Kidney capillary endothelial cell (primary cell): ENCODE measurements at regions not wholly inside any gene's neighbourhood (a gene's known extent, or its start where the extent isn't known, plus 50 kb on each side); places are given as distances from the start of the nearest gene placed in this dataset.

Experiments used
- DNase-seq: peaks from one replicate; pipeline ENCODE4 v3.0.0-alpha.2; 2018; ENCODE audit warnings: low spot score

DNA sequence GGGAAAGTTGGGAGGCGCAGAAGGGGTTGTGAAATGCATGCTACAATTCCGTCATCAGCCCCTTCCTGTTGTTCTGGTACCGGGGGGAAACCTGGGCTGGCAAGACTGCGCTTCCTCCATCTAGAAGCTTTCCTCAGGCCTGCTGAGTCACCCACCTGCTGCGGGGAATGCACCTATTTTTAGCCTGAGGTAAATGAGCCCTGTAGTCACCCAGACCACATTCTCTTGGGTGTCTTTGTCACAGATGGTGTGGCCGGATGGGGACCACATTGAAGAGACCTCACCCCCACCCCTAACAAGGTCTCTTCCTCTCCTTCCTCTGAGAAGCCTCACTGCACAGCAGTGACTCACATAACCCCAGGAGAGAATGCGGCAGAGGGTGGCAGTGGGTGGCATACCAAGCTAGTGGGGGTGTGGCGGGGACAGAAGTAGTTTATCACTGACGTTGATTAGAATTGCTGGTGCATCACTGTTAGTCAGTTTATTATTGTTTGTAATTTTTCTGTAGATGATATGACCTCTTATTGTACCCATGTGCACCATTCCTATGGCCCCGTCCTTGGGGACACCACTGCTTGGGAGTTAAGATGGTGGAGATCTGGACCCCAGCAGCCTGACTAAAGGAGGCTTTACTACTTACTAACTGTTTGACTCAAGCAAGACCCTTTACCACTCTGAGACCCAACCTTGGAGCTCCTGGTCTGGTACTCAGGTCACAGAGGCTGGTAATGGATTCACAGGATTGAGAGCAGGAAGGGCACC is 83.0 kb upstream of the DUSP5 start:
- no peak for DNase-seq

DNA sequence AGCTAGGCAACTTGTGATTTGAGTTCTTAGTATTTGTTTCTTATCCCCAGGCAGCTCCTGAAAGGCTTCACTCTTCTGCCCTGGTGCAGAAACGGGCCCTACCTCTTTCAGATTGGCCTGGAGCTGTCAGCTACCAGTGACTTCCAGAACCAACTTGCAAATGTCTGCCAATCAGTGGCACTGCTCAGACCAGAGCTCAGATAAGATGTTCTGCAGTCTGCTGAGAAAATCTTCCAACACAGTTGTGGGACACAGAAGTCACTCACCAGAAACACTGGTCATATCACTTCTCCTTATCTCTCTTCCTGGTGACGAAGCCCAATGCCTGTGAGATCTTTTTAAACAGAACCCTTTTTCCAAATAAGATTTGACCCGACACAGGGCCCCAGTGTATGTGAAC is 81.9 kb upstream of the DUSP5 start:
- DNase-seq, result no peak

DNA sequence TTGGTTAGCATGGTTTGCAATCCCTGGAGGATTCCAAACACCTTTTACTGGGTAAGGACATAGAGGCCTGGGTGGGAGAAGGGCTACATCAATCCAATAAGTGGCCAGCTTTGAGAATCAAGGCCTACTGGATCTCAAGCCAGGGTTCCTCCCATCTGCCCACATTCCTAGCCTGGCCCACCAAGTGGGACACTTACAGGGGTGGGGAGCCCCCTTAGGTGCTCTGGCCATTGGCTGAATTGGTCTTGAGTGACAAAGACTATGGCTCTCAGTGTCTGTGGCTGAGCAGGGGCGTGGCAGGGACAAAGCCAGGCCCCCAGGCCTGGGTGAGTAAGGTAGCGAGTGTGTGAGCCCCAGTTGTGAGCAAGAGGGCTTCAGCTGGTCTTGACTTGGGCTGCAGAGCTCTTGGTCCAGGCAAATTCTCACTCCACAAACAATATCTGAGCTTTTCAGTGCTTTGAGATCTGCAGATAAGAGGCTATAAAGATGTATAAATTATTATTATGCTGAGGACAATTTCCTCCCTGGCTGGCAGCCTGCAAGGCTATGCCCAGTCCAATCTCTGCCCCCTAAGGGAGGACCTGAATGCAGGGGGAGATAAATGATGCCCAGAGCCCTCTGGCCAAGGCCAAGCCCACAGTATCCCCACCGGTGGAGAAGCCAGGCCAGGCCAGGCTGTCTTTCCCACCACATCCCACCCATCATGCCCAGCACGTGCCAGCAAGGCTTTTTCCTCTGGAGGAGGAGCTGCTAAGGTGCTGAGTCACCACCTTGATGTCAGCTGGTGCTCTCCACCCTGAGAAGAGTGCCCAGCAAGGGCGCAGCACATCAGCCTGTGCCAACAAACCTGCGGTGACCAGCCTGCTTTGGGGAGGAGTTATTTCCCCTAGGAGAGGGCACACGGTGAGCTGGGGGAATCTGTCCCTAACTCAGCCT is 80.7 kb upstream of the DUSP5 start:
- no peak for DNase-seq

DNA sequence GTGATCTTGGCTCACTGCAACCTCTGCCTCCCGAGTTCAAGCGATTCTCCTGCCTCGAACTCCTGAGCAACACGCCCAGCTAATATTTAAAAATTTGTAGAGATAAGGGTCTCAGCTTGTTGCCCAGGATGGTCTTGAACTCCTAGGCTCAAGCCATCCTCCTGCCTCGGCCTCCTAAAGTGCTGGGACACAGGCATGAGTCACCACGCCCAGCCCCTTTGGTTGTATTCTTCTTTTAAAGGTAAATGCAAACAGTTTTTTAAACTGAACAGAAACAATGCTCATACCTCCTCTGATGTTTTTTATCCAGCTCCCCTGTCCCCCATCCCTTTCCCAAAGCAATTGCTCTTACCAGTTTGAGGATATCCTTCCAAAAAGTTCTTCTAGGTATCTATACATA is 79.5 kb upstream of the DUSP5 start:
- DNase-seq, result no peak

DNA sequence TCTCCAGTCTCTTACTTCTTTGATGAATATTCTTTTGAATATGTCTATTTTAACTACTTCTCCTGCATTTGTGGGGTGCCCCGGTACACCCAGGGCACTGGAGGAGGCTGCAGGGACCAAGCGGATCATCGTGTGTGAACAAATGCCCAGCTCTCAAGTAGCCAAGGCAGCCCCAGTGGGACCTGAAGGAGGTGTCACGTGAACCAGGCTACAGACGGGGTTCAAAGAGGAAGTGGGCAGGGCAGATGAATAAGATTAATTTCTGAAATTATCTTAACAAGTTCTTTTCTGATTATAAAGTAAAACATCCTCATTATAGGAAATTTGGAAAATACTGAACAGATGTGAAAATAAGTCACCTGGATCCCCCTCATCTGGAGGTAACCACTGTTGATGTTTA is 78.4 kb upstream of the DUSP5 start:
- DNase-seq, result no peak

DNA sequence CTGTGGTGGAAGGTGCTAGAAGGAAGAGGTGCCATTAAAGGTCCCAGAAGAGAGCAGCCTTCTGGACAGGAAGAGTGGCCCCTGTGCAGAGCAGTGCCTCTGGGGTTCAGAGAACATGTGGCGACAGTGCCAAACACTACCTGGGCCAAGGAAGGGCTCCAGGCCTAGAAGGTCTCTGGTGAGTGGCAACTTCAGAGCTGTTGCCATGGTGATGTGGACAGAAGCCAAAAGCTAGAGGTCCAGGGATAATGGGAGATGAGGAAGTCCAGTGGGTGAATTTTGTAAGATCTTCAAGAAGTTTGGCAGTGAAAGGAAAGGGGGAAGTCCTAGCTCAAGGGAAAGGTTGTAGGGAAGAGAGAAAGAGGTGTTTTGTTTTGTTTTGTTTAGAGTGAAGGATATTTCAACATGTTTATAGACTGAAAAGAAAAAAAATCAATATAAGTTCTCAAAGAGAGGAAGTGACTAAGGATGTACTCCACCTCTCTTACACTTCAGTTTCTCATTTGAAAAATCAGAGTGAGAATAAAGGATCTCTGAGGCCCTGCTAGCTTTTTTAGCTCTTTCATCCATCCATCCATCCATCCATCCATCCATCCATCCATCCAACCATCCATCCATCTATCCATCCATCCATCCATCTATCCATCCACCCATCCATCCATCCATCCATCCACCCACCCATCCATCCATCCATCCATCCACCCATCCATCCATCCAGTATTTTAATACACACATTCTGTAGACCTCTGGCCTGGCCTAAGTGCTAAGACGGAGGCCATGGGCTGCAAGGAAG is 77.1 kb upstream of the DUSP5 start:
- DNase-seq, result no peak

DNA sequence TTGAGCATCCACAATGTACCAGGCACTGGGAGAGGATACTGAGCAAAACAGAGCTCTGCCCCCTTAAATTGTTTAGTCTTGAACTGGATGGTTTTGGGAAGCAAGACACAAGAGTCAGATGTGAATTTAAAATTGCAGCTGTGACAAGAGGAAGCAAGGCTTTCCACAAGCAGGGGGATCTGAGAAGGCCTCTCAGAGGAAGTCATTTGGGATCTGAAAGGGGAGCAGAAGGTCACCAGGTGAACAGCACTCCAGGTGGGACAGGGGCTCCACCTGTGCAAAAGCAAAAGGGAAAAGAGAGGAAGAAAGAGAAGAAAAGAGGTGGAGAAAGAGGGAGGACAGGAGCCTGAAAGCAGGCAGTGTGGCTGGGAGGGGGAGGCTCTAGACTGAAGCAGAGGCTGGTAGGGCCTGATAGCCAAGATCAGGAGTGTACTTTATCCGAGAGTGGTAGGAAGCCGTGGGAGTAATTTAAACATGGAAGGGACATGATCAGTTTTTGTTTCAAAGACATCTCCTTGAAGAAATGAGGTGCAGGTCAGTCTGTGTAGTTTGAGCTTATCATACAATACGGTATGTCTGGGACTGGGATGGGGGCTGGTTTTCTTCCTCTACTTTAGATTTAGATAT is 76.1 kb upstream of the DUSP5 start:
- no peak for DNase-seq

DNA sequence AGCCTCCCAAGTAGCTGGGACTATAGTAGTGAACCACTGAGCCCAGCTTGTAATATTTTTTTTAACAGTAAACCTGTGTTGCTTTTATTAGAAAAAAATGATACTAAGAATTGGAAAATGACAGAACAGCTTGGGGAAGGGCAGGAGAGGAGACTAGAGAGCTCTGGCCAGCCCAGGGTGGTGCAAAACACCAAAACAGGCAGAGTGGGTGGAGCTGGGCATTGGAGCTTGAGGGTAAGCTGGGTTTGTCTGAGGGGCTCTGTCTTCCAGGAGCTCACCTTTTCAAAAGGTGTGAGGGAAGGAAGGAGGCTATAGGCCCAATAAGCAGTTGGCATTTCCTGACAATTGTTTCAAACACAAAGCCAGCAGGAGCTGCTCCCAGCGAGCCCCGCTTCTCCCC is 75.2 kb upstream of the DUSP5 start:
- DNase-seq, result no peak

DNA sequence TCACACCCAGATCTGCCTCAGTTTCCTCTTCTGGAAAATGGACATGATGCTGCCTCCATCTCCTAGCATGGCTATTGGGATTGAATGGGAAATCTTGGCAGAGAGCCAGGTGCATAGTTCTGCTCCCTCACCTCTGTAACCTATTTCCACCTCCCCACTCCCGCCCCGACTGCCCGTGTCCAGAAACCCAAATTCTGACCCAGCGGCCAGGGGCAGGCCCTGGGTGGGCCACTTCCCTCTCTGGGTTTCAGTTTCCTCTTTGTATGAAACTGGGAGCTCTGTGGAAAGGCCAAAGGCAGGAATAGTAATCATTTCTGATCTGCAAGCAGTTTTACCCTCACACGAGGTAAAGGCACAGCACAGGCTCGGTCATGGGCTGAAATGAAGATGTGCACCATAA is 74.1 kb upstream of the DUSP5 start:
- DNase-seq, result no peak

DNA sequence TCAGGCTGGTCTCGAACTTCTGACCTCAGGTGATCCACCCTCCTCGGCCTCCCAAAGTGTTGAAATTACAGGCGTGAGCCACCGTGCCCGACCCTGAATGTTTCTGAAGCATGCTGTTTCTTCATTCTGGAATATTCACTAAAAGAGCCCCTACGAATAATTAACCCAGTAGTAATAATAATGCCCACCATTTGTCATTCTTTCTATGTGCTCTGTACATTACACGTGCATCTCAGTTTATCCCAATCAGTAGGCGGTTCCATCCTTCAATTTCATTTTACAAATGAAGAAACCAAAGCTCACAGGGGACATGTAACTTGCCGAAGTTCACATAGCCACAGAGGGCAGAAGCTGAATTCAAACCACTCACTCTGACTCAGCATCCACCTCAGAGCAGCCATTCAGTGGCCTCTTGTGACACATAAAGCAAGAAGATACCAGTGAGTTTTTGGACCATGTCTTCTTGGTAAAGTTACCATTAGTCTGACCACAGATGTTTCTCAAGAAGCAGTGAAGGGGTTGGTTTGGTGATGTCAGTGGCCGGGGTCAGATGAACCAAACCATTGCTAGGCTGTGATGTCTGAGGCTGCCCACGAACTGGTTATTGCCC is 71.9 kb upstream of the DUSP5 start:
- DNase-seq, result no peak

DNA sequence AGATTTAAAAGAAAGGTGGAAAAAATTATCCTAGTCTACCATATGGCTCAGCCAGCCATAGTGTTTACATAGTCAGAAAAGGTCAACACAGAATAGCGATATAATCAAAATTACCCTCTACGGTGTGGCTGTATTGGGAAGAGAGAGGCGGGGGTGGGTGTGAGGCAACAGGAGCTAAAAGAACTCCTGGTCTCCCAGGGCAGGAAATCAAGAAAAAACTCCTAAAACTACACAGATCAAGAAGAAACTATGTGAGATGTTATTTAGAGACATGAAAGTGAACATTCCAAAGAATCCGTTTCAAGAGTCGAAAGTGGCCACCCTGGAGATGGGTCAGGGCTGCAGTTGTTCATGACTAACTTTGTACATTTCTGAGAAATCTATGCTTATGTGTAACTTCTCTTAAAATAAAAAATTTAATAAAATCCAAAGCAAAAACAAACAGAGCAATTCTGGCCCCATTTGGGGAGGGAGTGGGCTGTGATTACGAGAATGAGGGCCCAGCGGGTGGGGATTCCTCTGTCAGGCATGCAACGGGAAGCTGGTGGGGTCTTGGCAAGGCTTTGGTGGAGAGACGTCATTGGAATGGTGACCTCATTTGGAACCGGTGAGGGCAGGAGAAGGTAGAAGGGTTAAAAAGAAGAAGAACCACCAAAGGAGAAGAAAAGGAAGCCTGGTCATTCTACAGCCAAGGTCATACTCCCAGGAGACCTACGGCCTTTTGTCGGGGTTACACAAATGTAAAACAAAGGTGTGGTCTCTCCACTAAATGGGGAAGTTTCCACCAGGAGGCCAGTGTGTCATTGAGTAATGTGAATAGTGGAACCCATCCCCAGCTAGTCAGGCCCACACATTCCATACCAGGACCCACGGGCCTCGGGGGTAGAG is 71.2 kb upstream of the DUSP5 start:
- no peak for DNase-seq

DNA sequence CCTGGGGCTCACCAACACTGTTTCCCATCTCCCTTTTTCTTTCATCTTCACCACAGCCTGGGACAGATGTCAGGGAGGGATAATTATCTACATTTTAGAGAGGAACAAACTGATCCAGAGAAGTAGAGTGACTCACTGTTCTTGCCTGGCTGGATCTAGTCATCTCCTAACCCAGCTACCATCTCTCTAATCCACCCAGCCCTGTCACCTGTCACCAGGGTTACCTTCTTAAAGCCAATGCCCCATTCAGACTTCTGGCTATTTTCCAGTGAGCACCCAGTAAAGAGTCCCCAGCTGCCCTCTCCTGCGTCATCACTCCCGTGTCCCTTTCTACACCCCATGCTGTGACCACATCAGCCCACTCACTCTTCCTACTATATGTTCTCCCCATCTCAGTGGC is 68.4 kb upstream of the DUSP5 start:
- DNase-seq, result no peak

DNA sequence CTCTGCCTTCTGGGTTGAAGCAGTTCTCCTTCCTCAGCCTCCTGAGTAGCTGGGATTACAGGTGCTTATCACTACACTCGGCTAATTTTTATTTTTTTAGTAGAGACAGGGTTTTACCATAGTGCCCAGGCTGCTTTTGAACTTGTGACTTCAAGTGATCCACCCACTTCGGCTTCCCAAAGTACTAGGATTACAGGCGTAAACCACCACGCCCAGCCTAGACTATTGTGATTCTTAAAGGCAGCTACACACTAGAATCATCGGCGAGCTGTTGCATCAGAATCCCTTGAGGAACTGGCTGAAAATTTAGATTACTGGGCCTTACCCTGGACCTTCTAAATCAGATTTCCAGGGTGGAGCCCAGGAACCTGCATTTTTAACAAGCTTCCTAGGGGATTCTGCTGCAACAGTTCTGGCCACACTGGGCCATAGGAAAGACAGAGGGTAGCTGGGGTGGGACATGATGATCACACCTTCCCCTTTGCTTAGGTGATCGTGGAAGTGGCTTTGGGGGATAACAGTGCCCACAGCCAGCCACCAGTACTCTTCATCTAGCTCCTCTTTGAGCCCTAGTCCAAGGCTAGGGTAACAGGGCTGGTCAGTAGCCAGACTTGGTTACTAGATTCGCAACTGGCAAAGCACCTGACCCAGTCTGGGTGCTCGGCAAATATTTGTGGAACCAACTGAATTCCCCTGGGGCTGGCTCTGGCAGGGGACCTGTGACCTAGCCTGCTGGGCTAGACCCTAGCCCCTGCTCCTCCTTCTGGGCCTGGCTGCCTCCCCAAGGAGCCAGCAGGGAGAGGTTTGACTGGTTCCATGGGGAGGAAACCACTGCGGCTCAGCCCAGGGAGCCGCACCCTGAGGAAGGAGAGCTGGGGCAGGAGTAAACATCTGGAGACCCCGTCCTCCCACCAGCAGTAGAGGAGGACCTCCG is 67.1 kb upstream of the DUSP5 start:
- DNase-seq, result no peak

DNA sequence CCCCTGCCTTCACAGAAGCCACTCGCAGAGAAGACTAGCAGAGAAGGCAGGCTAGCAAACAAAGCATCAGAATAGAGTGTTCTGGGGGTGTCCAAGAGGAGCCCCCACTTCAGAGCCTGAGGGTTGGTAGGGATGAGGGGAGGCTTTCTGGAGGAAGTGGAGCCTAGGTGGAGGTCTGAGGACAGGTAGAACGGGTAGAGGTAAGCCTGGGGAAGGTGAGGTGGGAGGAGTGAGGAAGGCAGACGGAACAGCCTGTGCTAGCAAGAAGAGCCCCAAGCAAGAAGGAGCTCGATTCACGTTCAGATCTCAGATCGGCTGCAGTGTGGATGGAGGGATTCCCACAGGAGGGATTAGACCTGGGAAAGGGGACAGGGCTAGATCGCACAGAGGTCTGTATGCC is 66.0 kb upstream of the DUSP5 start:
- DNase-seq, result no peak

DNA sequence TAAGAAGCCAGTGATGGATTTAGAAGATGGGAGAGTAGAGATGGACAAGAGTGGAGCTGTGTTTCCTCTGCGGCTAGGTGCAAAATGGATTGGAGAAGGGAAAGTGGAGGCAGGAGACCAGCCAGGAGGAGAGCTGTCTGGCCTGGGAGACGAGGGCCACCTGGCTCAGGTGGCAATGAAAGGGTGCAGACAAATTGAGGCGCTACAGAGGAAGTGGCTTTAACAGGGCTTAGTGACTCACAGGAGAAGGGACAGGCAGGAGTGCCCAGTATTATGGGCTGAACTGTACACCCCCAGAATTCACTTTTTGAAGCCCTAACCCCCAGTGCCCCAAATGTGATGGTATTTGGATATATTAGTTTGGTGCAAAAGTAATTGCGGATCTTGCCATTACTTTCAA is 65.6 kb upstream of the DUSP5 start:
- no peak for DNase-seq

DNA sequence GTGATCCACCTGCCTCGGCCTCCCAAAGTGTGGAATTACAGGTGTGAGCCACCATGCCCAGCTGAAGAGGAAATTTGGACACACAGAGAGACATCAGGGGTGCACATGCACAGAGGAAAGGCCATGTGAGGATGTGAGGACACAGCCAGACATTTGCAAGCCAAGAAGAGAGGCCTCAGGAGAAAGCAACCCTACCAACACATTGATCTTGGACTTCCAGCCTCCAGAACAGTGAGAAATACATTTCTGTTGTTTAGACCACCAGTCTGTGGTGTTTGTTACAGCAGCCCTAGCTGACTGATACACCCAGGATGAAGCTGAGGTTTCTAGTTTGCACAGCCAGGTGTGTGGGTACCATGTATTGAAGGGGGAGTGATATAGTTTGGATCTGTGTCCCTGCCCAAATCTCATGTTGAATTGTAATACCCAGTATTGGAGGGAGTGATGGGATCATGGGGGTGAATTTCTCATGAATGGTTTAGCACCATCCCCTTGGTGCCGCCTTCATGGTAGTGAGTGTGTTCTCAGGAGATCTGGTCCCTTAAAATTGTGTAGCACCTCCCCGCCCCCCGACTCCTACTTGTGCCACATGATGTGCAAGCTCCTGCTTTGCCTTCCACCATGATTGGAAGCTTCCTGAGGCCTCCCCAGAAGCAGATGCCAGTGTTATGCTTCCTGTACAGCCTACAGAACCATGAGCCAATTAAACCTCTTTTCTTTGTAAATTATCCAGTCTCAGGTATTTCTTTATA is 64.7 kb upstream of the DUSP5 start:
- DNase-seq, result no peak

DNA sequence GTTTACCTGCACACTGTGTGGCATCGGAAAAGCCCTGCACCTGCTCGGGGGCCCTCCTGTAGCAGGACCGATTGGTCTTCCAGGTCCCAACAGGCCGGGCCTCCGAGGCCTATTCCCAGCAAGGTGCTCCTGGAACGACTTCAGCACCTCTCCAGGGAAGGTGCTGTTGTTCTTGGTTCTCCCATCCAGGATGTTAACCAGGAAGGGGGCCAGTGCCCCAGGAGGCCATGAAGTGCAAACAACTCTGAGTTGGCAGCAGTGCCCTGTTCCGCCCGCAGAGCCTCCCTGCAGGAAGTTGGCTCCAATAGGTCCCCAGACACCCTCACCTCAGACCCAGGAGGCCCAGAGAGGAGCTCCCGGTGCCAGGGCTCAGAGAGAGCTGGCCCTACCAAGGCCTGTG is 64.0 kb upstream of the DUSP5 start:
- no peak for DNase-seq

DNA sequence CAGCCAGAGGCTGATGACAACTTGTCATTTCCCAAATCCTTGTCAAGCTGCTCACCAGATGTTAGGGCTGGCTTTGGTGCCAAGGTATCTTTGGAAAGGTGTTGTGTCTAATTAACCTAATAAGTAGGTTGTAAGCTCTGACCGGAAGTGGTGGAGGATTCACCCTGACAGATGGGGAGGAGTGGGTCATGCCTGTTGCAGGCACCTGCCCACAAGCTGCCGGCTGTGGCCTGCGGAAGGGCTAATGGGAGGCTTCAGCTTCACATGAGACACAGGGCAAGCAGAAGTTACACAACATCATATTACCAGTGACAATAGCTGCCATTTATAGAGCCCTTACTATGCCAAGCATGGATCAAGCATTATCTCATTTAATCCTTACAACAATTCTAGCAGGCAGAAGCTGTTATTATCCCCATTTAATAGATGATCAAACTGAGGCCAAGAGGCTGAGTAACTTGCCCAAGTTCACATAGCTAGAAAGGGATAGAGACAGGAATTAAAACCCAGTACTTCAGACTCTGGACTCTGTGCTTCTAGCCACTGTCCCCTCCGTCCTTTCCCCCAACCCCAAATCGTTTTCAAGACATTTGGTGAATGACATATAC is 63.1 kb upstream of the DUSP5 start:
- no peak for DNase-seq
